Tibial nerve (tissue), 4 donors: ENCODE measurements at regions not wholly inside any gene's neighbourhood (a gene's known extent, or its start where the extent isn't known, plus 50 kb on each side); places are given as distances from the start of the nearest gene placed in this dataset.
"Not testable (repeated sequence)": the region's sequence is repeated elsewhere in the genome, so short reads cannot be mapped to it uniquely, and the experiment has no call there.

Source experiments
- DNase-seq, 2 donors: peaks; one replicate each; pipeline ENCODE4 v3.0.0-alpha.2; 2019; ENCODE audit warnings: low spot score in 2 of 2
- H3K27ac ChIP-seq, 4 donors: fragments of 200-600 bp; sonication (generic) in 3 of 4; one replicate each; pipeline ENCODE4 v1.5.1; 2017 to 2019; ENCODE audit warnings: mild to moderate bottlenecking in 1 of 4
- H3K27me3 ChIP-seq, 2 donors: fragments of 200-600 bp; sonication (generic) in 1 of 2; one replicate each; pipeline versions ENCODE4 v1.5.1 to v1.6.0; 2017 to 2019
- H3K36me3 ChIP-seq, 3 donors: fragments of 200-600 bp; sonication (generic); one replicate each; pipeline ENCODE4 v1.5.1; 2018 to 2019
- H3K4me1 ChIP-seq, 4 donors: fragments of 200-600 bp; sonication (generic) in 3 of 4; one replicate each; pipeline ENCODE4 v1.5.1; 2017 to 2019
- H3K4me3 ChIP-seq, 4 donors: fragments of 200-600 bp; sonication (generic) in 3 of 4; one replicate each; pipeline ENCODE4 v1.5.1; 2017 to 2019; ENCODE audit warnings: mild to moderate bottlenecking in 1 of 4, moderate library complexity in 1 of 4
- H3K9me3 ChIP-seq, 4 donors: fragments of 200-600 bp; sonication (generic) in 3 of 4; one replicate each; pipeline ENCODE4 v1.5.1; 2017 to 2019
- CTCF ChIP-seq, 5 experiments: fragments of 200-600 bp in 3 of 5; fragments of 450-650 bp in 2 of 5; sonication (generic) in 3 of 5; IDR thresholded peaks; one replicate each; pipeline ENCODE4 v1.5.1; 2016 to 2019; ENCODE audit warnings: antibody characterized with exemption in 5 of 5, mild to moderate bottlenecking in 3 of 5, moderate library complexity in 2 of 5
- EP300 ChIP-seq, 2 donors: sonication (generic); formaldehyde crosslinking; IDR thresholded peaks; one replicate each; pipeline ENCODE4 v1.6.1; 2017; ENCODE audit warnings: antibody characterized with exemption in 2 of 2, mild to moderate bottlenecking in 1 of 2
- POLR2A ChIP-seq, 2 donors: fragments of 450-650 bp; IDR thresholded peaks; one replicate each; pipeline ENCODE4 v1.6.1; 2017; ENCODE audit warnings: antibody characterized with exemption in 2 of 2, mild to moderate bottlenecking in 2 of 2, moderate library complexity in 2 of 2
- WGBS, 2 donors: methylation state at CpG; one replicate each; pipeline ENCODE4 v1.1.5; 2018; 5-methylcytosine and 5-hydroxymethylcytosine counted together

- Histone ChIP-seq H3K27ac (no peak overlapping the region), H3K36me3 (no peaks in the 10 kb centered on the region), H3K9me3 (no peaks in the 10 kb centered on the region), H3K4me3 (no peak overlapping the region), H3K27me3 (no peaks in the 10 kb centered on the region), H3K4me1 (peaks cover 0 to 14% (median 5%) of the 10 kb centered on the region in 4 donors)
- no peak for TF ChIP-seq POLR2A (IDR thresholded peaks at IDR 0.05)
- no peak for TF ChIP-seq CTCF (IDR thresholded peaks at IDR 0.05)
- TF ChIP-seq EP300 (IDR thresholded peaks at IDR 0.05), result no peak
- DNase-seq, result no peak
- WGBS, 2 donors, result 55 to 68% methylated on average over 4 of the region's 4 CpGs
These were observed 76.9 kb upstream of the EED start for GRCh38 chr11:86167499-86168164.

DNA sequence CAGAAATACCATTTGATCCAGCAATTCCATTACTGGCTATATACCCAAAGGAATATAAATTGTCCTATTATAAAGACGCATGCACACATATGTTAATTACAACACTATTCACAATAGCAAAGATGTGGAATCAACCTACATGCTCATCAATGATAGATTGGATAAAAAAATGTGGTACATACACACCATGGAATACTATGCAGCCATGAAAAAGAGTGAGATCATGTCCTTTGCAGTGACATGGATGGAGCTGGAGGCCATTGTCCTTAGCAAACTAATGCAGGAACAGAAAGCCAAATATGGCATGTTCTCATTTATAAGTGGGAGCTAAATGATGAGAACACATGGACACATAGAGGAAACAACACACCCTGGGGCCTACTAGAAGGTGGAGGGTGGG lies 78.3 kb upstream of the EED start:
- H3K4me3 ChIP-seq, DNase-seq, H3K36me3 ChIP-seq, H3K9me3 ChIP-seq, H3K27ac ChIP-seq, H3K27me3 ChIP-seq: not testable (repeated sequence)
- peaks cover 0 to 28% (median 16%) of the 10 kb centered on the region in 4 donors for H3K4me1 ChIP-seq
- WGBS, 2 donors, result 97 to 100% methylated on average over 1 of the region's 1 CpG

DNA sequence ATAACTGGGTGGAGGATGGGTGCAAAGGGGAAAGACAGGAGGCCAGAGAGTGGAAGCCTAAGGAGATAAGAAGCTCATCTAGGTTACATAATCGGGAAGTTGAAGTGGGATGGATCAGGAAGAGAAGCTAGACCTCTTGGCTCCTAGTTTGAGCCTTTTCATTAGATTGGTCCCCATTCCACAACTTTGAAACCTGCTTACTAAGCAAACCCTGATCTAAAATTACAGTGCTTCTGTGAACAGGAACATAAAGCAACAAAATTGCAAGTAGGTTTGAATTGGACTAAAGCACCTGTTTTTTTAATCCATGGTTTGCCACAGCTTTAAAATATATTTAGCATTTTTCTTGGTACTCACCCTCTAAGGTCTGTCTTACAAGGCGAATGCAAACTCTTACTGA lies 80.4 kb upstream of the EED start:
- Histone ChIP-seq H3K27ac (no peak overlapping the region), H3K36me3 (no peaks in the 10 kb centered on the region), H3K4me1 (peaks cover 0 to 44% (median 18%) of the 10 kb centered on the region in 4 donors), H3K27me3 (no peaks in the 10 kb centered on the region), H3K9me3 (no peaks in the 10 kb centered on the region), H3K4me3 (no peak overlapping the region)
- no peak for DNase-seq
- WGBS, 2 donors, result 90 to 96% methylated on average over 2 of the region's 2 CpGs
- TF ChIP-seq CTCF (IDR thresholded peaks at IDR 0.05), result no peak
- no peak for TF ChIP-seq EP300 (IDR thresholded peaks at IDR 0.05)
- no peak for TF ChIP-seq POLR2A (IDR thresholded peaks at IDR 0.05)

GRCh38 chr11:86163221-86163876 lies 81.2 kb upstream of the EED start:
- Histone ChIP-seq H3K27ac (peak overlapping the region in 1 of 4 donors; percentile 80), H3K4me1 (peaks cover 0 to 44% (median 18%) of the 10 kb centered on the region in 4 donors)
- not testable (repeated sequence) for H3K27me3 ChIP-seq, H3K36me3 ChIP-seq, H3K9me3 ChIP-seq, DNase-seq, H3K4me3 ChIP-seq
- WGBS, 2 donors, result 79 to 81% methylated on average over 6 of the region's 6 CpGs

DNA sequence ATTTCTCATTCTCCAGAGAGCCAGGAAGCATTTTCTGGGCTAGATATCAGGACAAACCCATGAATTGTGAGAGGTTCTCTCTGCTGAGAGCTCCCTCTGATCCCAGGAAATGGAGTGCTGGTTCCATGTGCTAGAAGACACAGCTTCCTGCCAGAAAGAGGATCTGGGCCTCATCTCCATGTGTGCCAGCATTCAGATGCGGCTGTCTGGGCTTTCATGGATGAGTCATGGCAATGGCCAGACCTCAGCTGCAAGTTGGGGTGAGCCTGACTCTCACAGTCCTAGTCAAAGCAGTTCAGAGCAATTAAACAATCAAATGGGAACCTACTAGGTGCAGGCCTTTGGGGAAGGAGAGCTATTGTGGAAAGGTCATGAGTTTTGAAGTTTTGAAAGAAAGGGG lies 82.3 kb upstream of the EED start:
- WGBS, 2 donors, result 50% methylated on average over 1 of the region's 1 CpG
- DNase-seq, result peak in 1 of 2 donors; percentile 36
- no peak for TF ChIP-seq CTCF (IDR thresholded peaks at IDR 0.05)
- TF ChIP-seq EP300 (IDR thresholded peaks at IDR 0.05), result no peak
- no peak for TF ChIP-seq POLR2A (IDR thresholded peaks at IDR 0.05)
- Histone ChIP-seq H3K4me1 (peaks cover 0 to 35% (median 18%) of the 10 kb centered on the region in 4 donors), H3K9me3 (no peaks in the 10 kb centered on the region), H3K27me3 (no peaks in the 10 kb centered on the region), H3K4me3 (no peak overlapping the region), H3K36me3 (no peaks in the 10 kb centered on the region), H3K27ac (peak overlapping the region in 3 of 4 donors; percentile 14 to 80 (median 18))

DNA sequence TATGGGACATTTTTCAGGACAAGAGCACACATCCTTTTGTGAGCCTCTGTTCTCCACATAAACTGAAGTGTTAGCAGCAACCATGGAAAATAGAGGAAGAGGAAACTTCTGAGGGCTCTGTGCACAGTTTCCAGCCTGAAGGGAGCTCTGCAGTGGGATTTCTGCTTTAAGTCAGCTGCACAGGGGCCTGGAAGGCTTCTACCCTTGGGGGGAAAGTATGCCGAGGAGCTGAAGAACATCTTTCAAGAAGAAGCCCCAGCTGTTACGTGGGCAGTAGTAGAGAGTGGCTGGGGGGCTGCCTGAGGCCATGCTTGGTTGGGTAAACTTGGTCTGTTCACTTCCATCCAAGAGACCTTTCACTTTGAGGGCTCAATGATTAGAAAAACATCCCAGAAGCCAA lies 82.7 kb upstream of the EED start:
- no peak for DNase-seq
- H3K4me3 ChIP-seq, result no peak overlapping the region
- peaks cover 0 to 35% (median 18%) of the 10 kb centered on the region in 4 donors for H3K4me1 ChIP-seq
- TF ChIP-seq CTCF (IDR thresholded peaks at IDR 0.05), result no peak
- TF ChIP-seq POLR2A (IDR thresholded peaks at IDR 0.05), result no peak
- no peak for TF ChIP-seq EP300 (IDR thresholded peaks at IDR 0.05)
- H3K9me3 ChIP-seq, result no peaks in the 10 kb centered on the region
- H3K36me3 ChIP-seq, result no peaks in the 10 kb centered on the region
- peak overlapping the region in 3 of 4 donors; percentile 14 to 80 (median 18) for H3K27ac ChIP-seq
- no peaks in the 10 kb centered on the region for H3K27me3 ChIP-seq
- 56% methylated on average over 2 of the region's 2 CpGs for WGBS, 2 donors
